GM19452 (cell line): ENCODE measurements at regions not wholly inside any gene's neighbourhood (a gene's known extent, or its start where the extent isn't known, plus 50 kb on each side); places are given as distances from the start of the nearest gene placed in this dataset.

ENCODE experiments used
- ATAC-seq: cut with Tn5 transposase; IDR thresholded peaks from one replicate; pipeline ENCODE4 v1.9.1; 2021; ENCODE audit not compliant: unreplicated experiment

DNA sequence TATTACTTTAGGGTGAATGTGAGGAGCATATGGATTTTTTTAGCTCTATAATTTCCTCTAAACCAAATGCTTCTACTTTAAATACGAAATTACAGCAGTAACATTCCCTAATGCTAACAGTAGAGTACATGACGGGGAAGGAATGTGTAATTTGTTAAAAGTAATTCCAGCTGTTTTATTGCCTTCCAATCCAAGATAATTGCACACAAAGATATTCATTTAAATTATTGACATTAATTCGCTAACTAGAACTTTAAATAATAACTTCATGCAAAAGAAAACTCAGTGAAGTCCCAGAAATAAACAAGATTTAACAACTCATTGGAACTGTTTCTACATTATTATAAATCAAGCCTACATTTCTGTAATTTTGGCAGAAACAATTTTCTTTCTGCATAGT is 261.4 kb upstream of the CFAP20DC start:
- no peak for ATAC-seq

DNA sequence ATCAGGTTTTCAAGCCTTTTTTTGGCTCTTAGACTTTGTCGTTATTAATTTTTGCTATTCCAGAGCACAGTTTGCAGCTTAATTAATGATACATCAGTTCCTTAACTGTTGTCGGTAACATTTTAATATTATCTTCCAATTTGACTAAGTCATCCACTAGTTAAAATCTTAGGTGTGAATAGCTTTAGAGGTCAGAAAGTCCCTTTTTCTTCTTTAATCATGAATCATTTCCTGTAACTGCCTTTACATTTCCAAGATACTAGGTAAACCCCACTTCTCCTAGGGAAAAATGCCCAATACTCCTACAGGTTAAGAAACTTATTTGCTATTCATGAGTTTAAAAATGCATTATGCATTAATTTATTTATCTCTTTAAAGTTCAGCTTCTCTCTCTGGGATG is 260.9 kb upstream of the CFAP20DC start:
- ATAC-seq, result no peak

DNA sequence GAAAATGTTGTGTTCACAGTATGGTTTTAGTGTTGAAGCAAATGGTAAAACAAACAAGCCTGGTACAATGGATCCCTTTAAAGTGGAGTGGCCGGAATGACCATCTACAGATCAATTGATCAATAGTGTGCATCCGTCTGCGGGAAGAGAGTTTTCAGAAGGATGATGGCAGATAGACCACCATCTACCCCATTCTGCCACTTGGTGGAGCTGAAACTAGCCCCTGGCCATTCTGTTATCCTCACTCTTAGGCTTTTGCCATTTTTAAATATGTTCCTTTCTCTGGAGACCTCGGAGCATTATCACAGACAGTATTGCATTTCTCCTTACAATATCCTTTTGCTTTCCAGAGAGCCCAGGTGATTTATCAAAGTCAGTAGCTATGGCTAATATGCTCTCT is 258.9 kb upstream of the CFAP20DC start:
- no peak for ATAC-seq

GRCh38 chr3:59308001-59308400 is 258.2 kb upstream of the CFAP20DC start:
- no peak for ATAC-seq

- ATAC-seq, result no peak
These were observed 256.6 kb upstream of the CFAP20DC start for GRCh38 chr3:59306436-59306835.

GRCh38 chr3:59304296-59304695 is 254.5 kb upstream of the CFAP20DC start:
- ATAC-seq, result no peak

GRCh38 chr3:59303452-59303851 is 253.6 kb upstream of the CFAP20DC start:
- no peak for ATAC-seq

DNA sequence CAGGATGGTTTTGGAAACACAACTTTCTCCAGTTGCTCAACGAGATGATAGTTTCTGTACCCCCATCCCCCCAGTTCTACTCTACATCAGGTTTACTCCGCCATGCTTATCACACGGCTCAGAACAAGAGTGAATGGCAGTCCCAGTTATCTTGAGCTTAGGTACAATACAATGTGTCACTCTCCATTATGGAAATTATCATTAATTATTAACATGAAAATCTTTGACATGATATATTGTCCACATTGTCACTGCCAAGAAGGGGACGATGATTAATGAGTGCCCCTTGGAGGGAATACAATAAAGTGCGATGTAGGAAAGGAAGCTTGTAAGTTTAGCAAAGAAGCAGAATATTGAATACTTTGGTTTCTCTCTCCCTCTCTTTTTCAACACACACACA is 252.6 kb upstream of the CFAP20DC start:
- ATAC-seq, result no peak

DNA sequence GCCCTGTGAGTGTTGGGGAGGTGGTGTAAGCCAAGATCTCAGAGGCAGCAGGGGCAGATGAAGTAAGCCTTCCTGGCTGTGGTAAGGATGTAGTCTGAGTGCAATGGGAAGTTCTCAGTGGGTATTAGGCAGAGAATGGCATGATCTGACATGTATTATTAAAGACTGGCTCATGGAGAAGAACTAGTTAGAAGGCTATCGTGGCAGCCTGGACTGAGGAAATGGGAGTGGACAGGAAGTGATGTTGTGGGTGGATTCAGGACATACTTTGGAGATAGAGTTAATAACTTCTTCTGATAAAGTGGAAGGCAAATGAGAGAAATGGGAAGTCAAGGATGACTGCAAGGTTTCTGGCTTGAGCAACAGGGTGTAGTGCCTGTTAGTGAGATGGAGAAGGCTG is 250.9 kb upstream of the CFAP20DC start:
- ATAC-seq, result no peak

GRCh38 chr3:59299561-59299960 is 249.7 kb upstream of the CFAP20DC start:
- ATAC-seq, result no peak

DNA sequence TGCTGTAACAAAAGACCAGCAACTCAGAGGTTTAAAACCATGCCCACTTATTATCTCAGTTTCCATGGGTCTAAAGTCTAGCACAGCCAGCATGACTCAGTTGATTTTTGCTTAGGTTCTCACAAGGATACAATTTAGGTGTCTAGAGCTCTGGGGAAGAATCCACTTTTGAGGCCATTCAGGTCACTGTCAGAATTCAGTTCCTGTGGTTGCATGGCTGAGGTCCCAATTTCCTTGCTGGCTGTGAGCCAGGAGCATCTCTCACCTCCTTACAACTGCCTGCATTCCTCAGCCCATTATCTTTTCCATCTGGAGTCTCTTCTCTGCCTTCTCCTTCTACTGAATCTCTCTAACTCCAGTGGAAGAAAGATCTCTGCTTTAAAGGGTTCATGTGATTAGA is 240.5 kb upstream of the CFAP20DC start:
- no peak for ATAC-seq

DNA sequence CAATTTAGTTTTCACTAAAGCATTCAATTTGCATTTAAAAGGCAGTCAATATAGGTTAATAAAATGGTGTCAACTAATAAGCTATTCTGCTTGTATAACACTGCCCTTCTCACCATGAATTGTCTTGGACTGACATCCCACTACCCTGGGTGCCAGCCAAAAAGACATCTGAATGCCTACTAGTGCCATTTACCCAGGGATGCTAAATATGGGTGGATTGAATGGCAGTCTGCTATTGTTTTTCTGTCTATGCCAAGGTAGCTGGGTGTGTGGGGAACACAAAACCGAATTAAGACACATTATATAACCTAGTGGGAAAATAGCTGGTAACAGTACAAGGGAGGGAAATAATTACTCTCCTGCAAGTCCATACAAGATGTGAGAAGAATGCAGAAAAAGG is 240.0 kb upstream of the CFAP20DC start:
- ATAC-seq, result no peak

GRCh38 chr3:59288951-59289350 is 239.1 kb upstream of the CFAP20DC start:
- ATAC-seq, result no peak

DNA sequence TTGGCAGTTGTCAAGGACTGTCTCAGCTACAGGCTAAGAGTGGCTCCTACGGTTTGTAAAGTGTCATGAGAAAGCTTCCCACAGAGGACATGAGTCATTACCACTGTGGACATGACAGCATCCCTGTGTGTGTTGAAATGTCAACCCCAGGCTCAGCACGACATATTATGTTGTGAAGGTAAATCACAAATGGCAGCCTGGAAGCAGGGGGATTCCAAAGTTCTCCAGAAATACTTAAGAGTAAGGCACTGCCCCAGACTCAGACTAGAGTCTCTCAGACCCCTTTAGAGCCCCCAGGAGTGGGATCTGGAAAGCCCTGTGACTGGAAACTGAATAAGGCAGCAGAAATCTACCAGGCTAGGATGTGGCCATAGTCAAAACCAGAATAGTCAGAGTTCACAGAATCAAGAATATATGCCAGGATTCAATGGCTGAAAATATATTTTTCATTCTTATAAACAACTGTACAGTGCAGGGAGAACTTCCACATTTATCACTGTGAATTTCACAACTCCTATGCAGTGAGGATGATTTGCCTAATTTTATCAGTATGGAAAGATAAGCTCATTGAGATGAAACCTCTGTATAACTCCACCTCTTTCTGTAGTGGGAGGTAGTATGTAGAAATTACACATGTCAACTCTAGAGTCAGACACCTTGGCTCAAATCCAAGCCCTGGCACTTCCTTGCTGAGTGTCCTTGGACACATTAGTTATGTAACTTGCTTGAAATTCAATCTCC is 237.1 kb upstream of the CFAP20DC start:
- no peak for ATAC-seq

- ATAC-seq, result no peak
These were observed 235.7 kb upstream of the CFAP20DC start for GRCh38 chr3:59285560-59285959.

DNA sequence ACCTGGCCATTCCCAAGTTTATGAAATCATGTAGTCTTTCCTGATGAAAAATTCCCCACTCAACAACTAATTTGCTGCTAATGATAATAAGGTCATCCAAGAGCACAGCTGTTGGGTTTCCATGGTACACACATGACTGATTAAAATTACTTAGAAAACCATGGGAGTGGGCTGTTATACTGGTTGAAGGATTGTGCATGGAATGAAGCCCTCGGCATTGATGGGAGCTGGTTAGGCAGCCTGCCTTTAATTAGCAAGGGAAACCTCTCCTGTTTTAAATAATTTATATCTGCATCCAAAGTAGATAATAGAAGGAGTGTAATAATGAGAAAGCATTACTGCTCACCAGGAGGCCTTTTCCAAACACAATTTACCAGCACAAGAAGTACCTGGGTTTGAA is 235.1 kb upstream of the CFAP20DC start:
- ATAC-seq, result no peak

DNA sequence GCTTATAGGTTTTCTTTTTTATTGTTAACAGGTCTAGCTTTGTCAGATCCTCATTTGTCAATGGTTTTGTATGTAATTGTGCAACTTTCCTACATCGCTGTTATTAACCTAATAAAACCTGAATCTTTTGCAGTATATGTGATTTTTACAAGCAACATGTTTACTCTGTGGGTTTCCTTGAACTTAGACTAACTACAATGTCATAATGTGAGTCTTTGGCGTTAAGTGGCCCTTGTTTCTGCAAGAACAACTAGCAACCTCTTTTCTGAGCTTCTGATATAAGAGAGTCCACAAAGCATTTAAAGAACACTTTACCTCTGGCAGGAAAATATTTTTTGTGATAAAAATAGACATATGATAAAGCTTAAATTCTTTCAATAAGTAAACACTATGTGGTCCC is 230.3 kb upstream of the CFAP20DC start:
- ATAC-seq, result no peak

DNA sequence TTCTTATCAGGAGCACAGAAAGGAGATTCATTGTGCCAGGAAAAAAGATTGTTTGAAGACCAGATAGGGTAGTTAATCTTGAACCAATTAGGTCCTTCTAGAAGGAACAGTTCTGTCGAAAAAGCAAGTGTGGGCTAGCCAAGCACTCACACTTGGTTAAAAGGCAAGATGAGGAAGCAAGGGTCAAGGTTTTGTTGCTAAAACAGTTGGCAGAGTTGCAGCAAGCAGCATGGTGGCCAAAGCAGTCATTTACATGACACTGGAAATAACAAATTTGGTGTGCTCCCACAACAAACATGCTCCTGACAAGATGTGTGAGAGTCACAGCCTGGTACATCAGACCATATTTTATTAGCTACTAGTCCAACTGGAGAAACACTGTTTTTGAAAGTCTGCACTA is 228.0 kb upstream of the CFAP20DC start:
- ATAC-seq, result no peak

DNA sequence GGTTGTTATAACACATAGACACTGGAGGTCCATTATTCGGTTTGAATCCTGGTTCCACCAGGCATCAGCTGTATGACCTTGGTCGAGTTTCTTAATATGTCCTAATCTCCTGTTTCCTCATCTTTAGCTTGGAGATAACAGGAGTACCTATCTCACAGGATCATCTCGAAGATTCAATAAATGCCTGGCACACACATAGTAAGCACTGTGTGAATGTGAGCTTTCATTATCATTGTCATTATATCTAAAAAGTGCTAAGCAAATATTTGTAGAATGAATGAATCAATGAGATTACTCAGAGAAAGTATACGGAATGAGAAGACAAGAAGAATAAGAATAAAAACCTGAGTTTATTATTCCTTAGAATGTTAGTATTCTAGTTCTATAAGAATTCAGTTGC is 227.4 kb upstream of the CFAP20DC start:
- no peak for ATAC-seq

- no peak for ATAC-seq
These were observed 224.2 kb upstream of the CFAP20DC start for GRCh38 chr3:59273976-59274375.

GRCh38 chr3:59271971-59272370 is 222.1 kb upstream of the CFAP20DC start:
- no peak for ATAC-seq

DNA sequence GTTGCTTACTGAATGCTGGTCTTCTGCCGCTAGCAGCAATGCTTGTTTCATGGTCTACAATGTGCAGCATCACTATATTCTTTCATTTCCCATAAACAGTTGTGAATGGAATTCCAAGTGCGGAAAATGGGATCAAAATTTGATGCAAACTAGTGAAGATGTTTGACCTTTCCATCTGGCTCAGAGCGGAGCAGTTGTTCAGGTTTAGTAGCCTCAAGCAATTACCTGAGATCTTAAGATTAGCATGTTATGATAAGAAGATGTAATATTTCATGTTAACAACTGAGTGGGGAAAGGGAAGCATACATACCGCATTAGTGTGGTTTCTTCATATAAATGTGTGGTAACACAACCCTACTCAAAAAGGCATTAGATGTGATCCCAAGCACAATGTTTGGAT is 221.1 kb upstream of the CFAP20DC start:
- ATAC-seq, result no peak

- no peak for ATAC-seq
These were observed 220.4 kb upstream of the CFAP20DC start for GRCh38 chr3:59270209-59270608.
